Type B pancreatic cell (in vitro differentiated cells): ENCODE measurements at regions not wholly inside any gene's neighbourhood (a gene's known extent, or its start where the extent isn't known, plus 50 kb on each side); places are given as distances from the start of the nearest gene placed in this dataset.

Experiments
- DNase-seq: peaks from one replicate; pipeline ENCODE4 v3.0.0; 2021; ENCODE audit warnings: mixed read lengths; ENCODE audit not compliant: unreplicated experiment; ENCODE audit errors: extremely low spot score
- H3K27ac Mint-ChIP-seq: 2 replicates; pipeline ENCODE4 v1.8.0; 2021; ENCODE audit warnings: mild to moderate bottlenecking, mixed read lengths
- H3K27me3 Mint-ChIP-seq: 2 replicates; pipeline ENCODE4 v1.8.0; 2021; ENCODE audit warnings: mixed read lengths
- H3K36me3 Mint-ChIP-seq: 2 replicates; pipeline ENCODE4 v1.8.0; 2021; ENCODE audit warnings: mixed read lengths
- H3K4me1 Mint-ChIP-seq: one replicate; pipeline ENCODE4 v1.8.0; 2021; ENCODE audit warnings: mixed read lengths; ENCODE audit not compliant: unreplicated experiment
- H3K4me3 Mint-ChIP-seq: 2 replicates; pipeline ENCODE4 v1.8.0; 2021; ENCODE audit warnings: mild to moderate bottlenecking, mixed read lengths
- H3K9me3 Mint-ChIP-seq: 2 replicates; pipeline ENCODE4 v1.8.0; 2021; ENCODE audit warnings: mixed read lengths
- TF ChIP-seq, protein P1 (sequence below): fragments of 200-600 bp; sonication (generic); conservative IDR thresholded peaks from 2 replicates; pipeline ENCODE4 v1.5.0; 2021; ENCODE audit warnings: antibody characterized with exemption, mild to moderate bottlenecking

DNA sequence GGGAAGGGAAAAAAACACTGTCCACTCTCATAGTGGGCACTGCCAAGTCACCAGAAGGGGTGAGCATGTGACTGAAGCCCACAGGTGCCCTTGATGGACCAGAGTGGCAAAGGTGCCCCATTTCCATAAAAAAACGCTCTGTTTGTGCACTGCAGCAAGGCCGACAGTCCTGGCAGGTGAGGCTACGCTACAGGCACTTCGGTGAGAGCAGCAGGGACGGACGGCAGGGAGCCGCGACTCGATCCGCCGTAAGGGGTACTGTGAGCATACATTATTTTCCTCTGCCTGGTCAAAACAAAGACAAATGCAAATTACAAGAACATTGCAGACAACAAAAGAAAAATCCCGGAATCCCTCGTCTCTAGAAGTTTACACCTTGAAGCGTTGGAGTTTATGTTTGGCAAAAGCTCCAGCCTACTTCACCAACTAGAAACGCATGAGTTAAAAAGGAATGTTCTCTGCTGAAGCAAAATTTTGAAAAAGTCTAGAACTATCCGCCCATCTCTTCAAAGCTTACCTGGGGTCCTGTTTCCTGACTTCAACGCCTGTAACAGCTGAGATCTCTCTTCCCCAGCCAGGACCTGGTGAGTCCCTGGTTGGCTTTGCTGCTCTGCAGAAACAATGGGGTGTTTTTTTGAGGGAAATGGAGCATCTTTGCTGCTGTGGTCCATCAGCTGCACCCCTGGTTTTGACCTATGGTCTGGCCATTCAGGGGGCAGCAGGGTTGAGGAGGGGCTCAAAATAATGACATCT, 52.9 kb upstream of the RFLNA start:
- Mint-ChIP-seq H3K4me1 (peaks cover 14% of the 10 kb centered on the region), H3K36me3 (no peaks in the 10 kb centered on the region), H3K9me3 (peaks cover 13% of the 10 kb centered on the region), H3K27me3 (no peaks in the 10 kb centered on the region), H3K27ac (no peak overlapping the region), H3K4me3 (no peak overlapping the region)
- TF ChIP-seq, protein P1, sequence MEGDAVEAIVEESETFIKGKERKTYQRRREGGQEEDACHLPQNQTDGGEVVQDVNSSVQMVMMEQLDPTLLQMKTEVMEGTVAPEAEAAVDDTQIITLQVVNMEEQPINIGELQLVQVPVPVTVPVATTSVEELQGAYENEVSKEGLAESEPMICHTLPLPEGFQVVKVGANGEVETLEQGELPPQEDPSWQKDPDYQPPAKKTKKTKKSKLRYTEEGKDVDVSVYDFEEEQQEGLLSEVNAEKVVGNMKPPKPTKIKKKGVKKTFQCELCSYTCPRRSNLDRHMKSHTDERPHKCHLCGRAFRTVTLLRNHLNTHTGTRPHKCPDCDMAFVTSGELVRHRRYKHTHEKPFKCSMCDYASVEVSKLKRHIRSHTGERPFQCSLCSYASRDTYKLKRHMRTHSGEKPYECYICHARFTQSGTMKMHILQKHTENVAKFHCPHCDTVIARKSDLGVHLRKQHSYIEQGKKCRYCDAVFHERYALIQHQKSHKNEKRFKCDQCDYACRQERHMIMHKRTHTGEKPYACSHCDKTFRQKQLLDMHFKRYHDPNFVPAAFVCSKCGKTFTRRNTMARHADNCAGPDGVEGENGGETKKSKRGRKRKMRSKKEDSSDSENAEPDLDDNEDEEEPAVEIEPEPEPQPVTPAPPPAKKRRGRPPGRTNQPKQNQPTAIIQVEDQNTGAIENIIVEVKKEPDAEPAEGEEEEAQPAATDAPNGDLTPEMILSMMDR = no peak
- no peak for DNase-seq

GRCh38 chr12:124242529-124243065, 52.3 kb upstream of the RFLNA start:
- Mint-ChIP-seq H3K4me1 (peaks cover 14% of the 10 kb centered on the region), H3K9me3 (peaks cover 13% of the 10 kb centered on the region), H3K27me3 (no peaks in the 10 kb centered on the region), H3K36me3 (no peaks in the 10 kb centered on the region), H3K27ac (no peak overlapping the region), H3K4me3 (no peak overlapping the region)
- TF ChIP-seq, protein P1 = no peak
- no peak for DNase-seq

GRCh38 chr12:124243936-124244335, 51.0 kb upstream of the RFLNA start:
- Mint-ChIP-seq H3K4me3 (no peak overlapping the region), H3K36me3 (no peaks in the 10 kb centered on the region), H3K9me3 (peaks cover 7% of the 10 kb centered on the region), H3K4me1 (peaks cover 18% of the 10 kb centered on the region), H3K27ac (no peak overlapping the region), H3K27me3 (no peaks in the 10 kb centered on the region)
- DNase-seq = no peak
- TF ChIP-seq, protein P1 = no peak
